Lower lobe of right lung (tissue), 2 donors: ENCODE measurements at regions not wholly inside any gene's neighbourhood (a gene's known extent, or its start where the extent isn't known, plus 50 kb on each side); places are given as distances from the start of the nearest gene placed in this dataset. TPM values are rescaled to one million over a fixed set of nuclear protein-coding genes. Genes with fewer than 3 reads are reported as not detected.
"Not testable (repeated sequence)": the region's sequence is repeated elsewhere in the genome, so short reads cannot be mapped to it uniquely, and the experiment has no call there.

ENCODE experiments used
- ATAC-seq, 2 donors: fragments of 200-7000 bp; cut with Tn5 transposase; one replicate each; pipeline ENCODE4 v1.9.1; 2020 to 2022; ENCODE audit warnings: mild to moderate bottlenecking in 2 of 2, moderate library complexity in 2 of 2
- DNase-seq: peaks from one replicate; pipeline ENCODE4 v3.0.0-alpha.2; 2020
- H3K27ac ChIP-seq: fragments of 200-600 bp; one replicate; pipeline ENCODE4 v1.8.0; 2022
- H3K27me3 ChIP-seq: fragments of 200-600 bp; one replicate; pipeline ENCODE4 v1.8.0; 2022; ENCODE audit warnings: low read depth
- H3K36me3 ChIP-seq: fragments of 200-600 bp; one replicate; pipeline ENCODE4 v1.8.0; 2022; ENCODE audit warnings: mild to moderate bottlenecking
- H3K4me1 ChIP-seq: fragments of 200-600 bp; one replicate; pipeline ENCODE4 v1.8.0; 2022
- H3K4me3 ChIP-seq: fragments of 200-600 bp; one replicate; pipeline ENCODE4 v1.8.0; 2022; ENCODE audit warnings: mild to moderate bottlenecking
- H3K9me3 ChIP-seq: fragments of 200-600 bp; one replicate; pipeline ENCODE4 v1.8.0; 2022
- intact Hi-C: fragments of 100-400 bp; cut with DNase I; formaldehyde crosslinking; loops from one replicate; pipeline ENCODE4 v1.11.0; 2022
- microRNA-seq: library from miRNA; unstranded; fragments of <30 nt; microRNA quantifications from one replicate; pipeline ENCODE4 v1.2.0, GENCODE V29; 2020; ENCODE audit warnings: borderline number of aligned reads
- TF ChIP-seq, protein P1 (sequence below): fragments of 200-600 bp; IDR thresholded peaks from one replicate; pipeline ENCODE4 v1.8.0; 2022; ENCODE audit warnings: antibody characterized with exemption, mild to moderate bottlenecking
- donor health status: DM: no; HTN: yes; CAD: no; lungs with severe emphysema.

DNA sequence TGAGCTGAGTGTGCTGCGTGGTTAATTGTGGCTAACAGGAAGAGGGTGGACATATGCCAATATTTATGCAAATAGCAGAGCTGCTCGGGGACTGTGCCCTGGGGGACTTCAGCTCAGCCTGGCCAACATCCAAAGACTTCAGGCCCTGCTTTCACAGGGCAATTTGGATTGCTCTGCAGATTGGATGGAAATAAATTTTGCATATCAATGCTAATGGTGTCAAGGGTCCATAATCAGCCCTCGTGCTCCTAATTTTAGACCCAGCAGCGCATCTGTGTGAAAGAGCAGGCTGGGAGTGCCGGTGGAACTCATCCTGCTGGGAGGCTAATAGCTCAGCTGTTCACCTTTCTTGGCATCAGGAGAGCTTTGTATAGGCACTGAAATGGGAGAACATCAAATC lies 270.1 kb downstream of the TCERG1L start:
- Histone ChIP-seq H3K36me3 (no peaks in the 10 kb centered on the region), H3K27ac (no peak overlapping the region), H3K9me3 (no peaks in the 10 kb centered on the region), H3K4me1 (no peaks in the 10 kb centered on the region), H3K27me3 (no peaks in the 10 kb centered on the region), H3K4me3 (no peak overlapping the region)
- ATAC-seq (no peak), DNase-seq (no peak)
- intact Hi-C loops = no loop called here
- TF ChIP-seq, protein P1, sequence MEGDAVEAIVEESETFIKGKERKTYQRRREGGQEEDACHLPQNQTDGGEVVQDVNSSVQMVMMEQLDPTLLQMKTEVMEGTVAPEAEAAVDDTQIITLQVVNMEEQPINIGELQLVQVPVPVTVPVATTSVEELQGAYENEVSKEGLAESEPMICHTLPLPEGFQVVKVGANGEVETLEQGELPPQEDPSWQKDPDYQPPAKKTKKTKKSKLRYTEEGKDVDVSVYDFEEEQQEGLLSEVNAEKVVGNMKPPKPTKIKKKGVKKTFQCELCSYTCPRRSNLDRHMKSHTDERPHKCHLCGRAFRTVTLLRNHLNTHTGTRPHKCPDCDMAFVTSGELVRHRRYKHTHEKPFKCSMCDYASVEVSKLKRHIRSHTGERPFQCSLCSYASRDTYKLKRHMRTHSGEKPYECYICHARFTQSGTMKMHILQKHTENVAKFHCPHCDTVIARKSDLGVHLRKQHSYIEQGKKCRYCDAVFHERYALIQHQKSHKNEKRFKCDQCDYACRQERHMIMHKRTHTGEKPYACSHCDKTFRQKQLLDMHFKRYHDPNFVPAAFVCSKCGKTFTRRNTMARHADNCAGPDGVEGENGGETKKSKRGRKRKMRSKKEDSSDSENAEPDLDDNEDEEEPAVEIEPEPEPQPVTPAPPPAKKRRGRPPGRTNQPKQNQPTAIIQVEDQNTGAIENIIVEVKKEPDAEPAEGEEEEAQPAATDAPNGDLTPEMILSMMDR = no peak

DNA sequence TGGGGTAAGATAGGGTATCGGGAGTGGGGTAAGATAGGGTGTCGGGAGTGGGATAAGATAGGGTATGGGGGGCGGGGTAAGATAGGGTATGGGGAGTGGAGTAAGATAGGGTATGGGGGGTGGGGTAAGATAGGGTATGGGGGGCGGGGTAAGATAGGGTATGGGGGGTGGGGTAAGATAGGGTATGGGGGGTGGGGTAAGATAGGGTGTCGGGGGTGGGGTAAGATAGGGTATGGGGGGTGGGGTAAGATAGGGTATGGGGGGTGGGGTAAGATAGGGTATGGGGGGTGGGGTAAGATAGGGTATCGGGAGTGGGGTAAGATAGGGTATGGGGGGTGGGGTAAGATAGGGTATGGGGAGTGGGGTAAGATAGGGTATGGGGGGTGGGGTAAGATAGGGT lies 269.5 kb downstream of the TCERG1L start:
- H3K27me3 ChIP-seq, H3K4me1 ChIP-seq, H3K27ac ChIP-seq, H3K36me3 ChIP-seq, ATAC-seq, H3K9me3 ChIP-seq, H3K4me3 ChIP-seq, DNase-seq, intact Hi-C loops: not testable (repeated sequence)

Small RNAs in the stretch of these regions (microRNA-seq; reads per million reads assigned to microRNA genes)
- not detected for gene MIR378C
